ENCODE measurements at regions not wholly inside any gene's neighbourhood (a gene's known extent, or its start where the extent isn't known, plus 50 kb on each side); places are given as distances from the start of the nearest gene placed in this dataset.

DNA sequence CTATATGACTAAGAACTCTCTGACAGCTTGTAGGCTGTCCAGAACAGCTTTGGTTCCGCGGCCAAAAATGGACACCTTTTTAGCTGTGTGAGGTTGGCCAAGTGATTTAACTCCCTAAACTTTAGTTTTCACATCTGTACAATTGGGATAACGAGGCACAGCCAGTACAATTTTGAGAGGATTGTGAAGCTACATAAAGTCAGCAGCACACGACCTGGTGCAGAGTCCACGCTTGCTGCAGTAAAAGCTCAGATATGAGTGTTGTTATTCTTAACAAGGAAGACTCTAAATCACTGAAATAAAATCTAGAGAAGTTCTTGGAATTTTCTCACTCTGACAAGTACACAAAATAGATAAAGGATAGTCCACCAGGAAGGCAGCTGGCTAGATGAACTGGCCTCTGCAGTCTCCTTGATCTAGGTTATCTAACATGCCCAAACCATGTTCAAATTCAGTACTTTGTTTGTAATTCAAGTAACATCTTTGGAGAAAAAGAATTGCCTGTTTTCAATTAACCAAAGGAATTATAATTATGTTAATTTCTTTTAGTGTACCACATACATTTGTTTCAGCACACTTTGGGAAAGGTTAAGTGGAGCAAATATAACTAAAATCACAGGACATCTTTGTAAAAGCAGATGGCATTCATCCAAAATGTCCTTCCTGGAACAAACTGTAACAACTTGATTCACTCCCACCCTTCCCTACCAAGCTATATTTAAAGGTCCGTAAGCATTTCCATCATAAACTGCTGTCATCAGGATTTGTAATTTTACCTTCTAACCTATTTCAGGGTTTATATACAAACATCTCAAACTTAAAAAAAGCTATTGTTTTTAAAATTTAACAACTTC is 201.7 kb upstream of the STK17B start:
- no peak overlapping the region for H2AFZ ChIP-seq (ENCODE audit: insufficient read depth, low read depth, low read length, poor library complexity, severe bottlenecking)
- no peaks in the 10 kb centered on the region for H4K20me1 ChIP-seq (ENCODE audit: insufficient read depth, low read length)
- Mint-ChIP-seq H3K27ac (no peak overlapping the region), H3K4me3 (no peak overlapping the region), H3K36me3 (no peaks in the 10 kb centered on the region), H3K9me3 (peaks cover 0 to 5% (median 3%) of the 10 kb centered on the region in 7 donors), H3K27me3 (ENCODE audit: low read depth in 3 of 3) (no peaks in the 10 kb centered on the region), H3K4me1 (no peaks in the 10 kb centered on the region)
- H3K4me2 ChIP-seq (replicated peaks; ENCODE audit: extremely low read depth, low read length, poor library complexity, severe bottlenecking), result no peak overlapping the region
- DNase-seq, result no peak
- peaks cover 0 to 3% of the 10 kb centered on the region in 2 donors for H3K9me3 ChIP-seq (replicated peaks in 1 of 2; ENCODE audit: control insufficient read depth in 1 of 2, insufficient read depth in 1 of 2, low read length in 2 of 2)
- no peaks in the 10 kb centered on the region for H3K4me1 ChIP-seq (ENCODE audit: control insufficient read depth in 1 of 2, insufficient read depth in 2 of 2, low read length in 2 of 2)
- no peak overlapping the region for H3K9ac ChIP-seq (ENCODE audit: insufficient read depth, low read length, poor library complexity, severe bottlenecking)
- no peak overlapping the region for H3K4me3 ChIP-seq (replicated peaks in 1 of 3; ENCODE audit: low read depth in 2 of 3, low read length in 3 of 3)
- no peak overlapping the region for H3K27ac ChIP-seq (ENCODE audit: low read depth in 1 of 2, low read length in 2 of 2)
- TF ChIP-seq, protein P1, sequence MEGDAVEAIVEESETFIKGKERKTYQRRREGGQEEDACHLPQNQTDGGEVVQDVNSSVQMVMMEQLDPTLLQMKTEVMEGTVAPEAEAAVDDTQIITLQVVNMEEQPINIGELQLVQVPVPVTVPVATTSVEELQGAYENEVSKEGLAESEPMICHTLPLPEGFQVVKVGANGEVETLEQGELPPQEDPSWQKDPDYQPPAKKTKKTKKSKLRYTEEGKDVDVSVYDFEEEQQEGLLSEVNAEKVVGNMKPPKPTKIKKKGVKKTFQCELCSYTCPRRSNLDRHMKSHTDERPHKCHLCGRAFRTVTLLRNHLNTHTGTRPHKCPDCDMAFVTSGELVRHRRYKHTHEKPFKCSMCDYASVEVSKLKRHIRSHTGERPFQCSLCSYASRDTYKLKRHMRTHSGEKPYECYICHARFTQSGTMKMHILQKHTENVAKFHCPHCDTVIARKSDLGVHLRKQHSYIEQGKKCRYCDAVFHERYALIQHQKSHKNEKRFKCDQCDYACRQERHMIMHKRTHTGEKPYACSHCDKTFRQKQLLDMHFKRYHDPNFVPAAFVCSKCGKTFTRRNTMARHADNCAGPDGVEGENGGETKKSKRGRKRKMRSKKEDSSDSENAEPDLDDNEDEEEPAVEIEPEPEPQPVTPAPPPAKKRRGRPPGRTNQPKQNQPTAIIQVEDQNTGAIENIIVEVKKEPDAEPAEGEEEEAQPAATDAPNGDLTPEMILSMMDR (IDR thresholded peaks at IDR 0.05), result no peak
- intact Hi-C loops (cut with micrococcal nuclease), result no loop called here
- H3K79me2 ChIP-seq (ENCODE audit: insufficient read depth, low read length), result no peaks in the 10 kb centered on the region
- no CpG with 5 or more reads among the region's 6 CpGs for WGBS (ENCODE audit: insufficient coverage)
- H3K36me3 ChIP-seq (replicated peaks in 1 of 2; ENCODE audit: control insufficient read depth in 1 of 2, insufficient read depth in 2 of 2, low read length in 2 of 2), result no peaks in the 10 kb centered on the region
- H3K27me3 ChIP-seq (ENCODE audit: control insufficient read depth in 2 of 2, insufficient read depth in 2 of 2, low read length in 2 of 2), result no peaks in the 10 kb centered on the region

- Mint-ChIP-seq H3K4me3 (no peak overlapping the region), H3K27ac (no peak overlapping the region), H3K27me3 (ENCODE audit: low read depth in 3 of 3) (peaks cover 0 to 1% (median 0%) of the 10 kb centered on the region in 3 donors), H3K36me3 (no peaks in the 10 kb centered on the region), H3K9me3 (peaks cover 0 to 2% (median 0%) of the 10 kb centered on the region in 7 donors), H3K4me1 (no peaks in the 10 kb centered on the region)
- DNase-seq, result no peak
- no peaks in the 10 kb centered on the region for H3K9me3 ChIP-seq (replicated peaks in 1 of 2; ENCODE audit: control insufficient read depth in 1 of 2, insufficient read depth in 1 of 2, low read length in 2 of 2)
- no peaks in the 10 kb centered on the region for H3K36me3 ChIP-seq (replicated peaks in 1 of 2; ENCODE audit: control insufficient read depth in 1 of 2, insufficient read depth in 2 of 2, low read length in 2 of 2)
- H3K27ac ChIP-seq (ENCODE audit: low read depth in 1 of 2, low read length in 2 of 2), result no peak overlapping the region
- H3K4me1 ChIP-seq (ENCODE audit: control insufficient read depth in 1 of 2, insufficient read depth in 2 of 2, low read length in 2 of 2), result no peaks in the 10 kb centered on the region
- no peaks in the 10 kb centered on the region for H4K20me1 ChIP-seq (ENCODE audit: insufficient read depth, low read length)
- H3K4me2 ChIP-seq (replicated peaks; ENCODE audit: extremely low read depth, low read length, poor library complexity, severe bottlenecking), result no peak overlapping the region
- TF ChIP-seq, protein P1 (IDR thresholded peaks at IDR 0.05), result no peak
- no peak overlapping the region for H3K9ac ChIP-seq (ENCODE audit: insufficient read depth, low read length, poor library complexity, severe bottlenecking)
- no peaks in the 10 kb centered on the region for H3K79me2 ChIP-seq (ENCODE audit: insufficient read depth, low read length)
- H2AFZ ChIP-seq (ENCODE audit: insufficient read depth, low read depth, low read length, poor library complexity, severe bottlenecking), result no peak overlapping the region
- no peaks in the 10 kb centered on the region for H3K27me3 ChIP-seq (ENCODE audit: control insufficient read depth in 2 of 2, insufficient read depth in 2 of 2, low read length in 2 of 2)
- 100% methylated on average over 3 of the region's 8 CpGs for WGBS (ENCODE audit: insufficient coverage)
- H3K4me3 ChIP-seq (replicated peaks in 1 of 3; ENCODE audit: low read depth in 2 of 3, low read length in 3 of 3), result no peak overlapping the region
- intact Hi-C loops (cut with micrococcal nuclease), result no loop called here
Observed at GRCh38 chr2:196376984-196377877, 205.9 kb upstream of the STK17B start.

Measured in CD14-positive monocyte (primary cell).